PFSK-1 (cell line): ENCODE measurements at regions not wholly inside any gene's neighbourhood (a gene's known extent, or its start where the extent isn't known, plus 50 kb on each side); places are given as distances from the start of the nearest gene placed in this dataset.

ENCODE experiments used
- FOXP2 ChIP-seq: optimal IDR thresholded peaks from 2 replicates; pipeline ENCODE3; 2011; ENCODE audit warnings: borderline replicate concordance, control low read depth, inconsistent platforms; ENCODE audit not compliant: insufficient read depth; ENCODE audit errors: extremely low read length, extremely low read depth
- POLR2AphosphoS5 ChIP-seq: IDR thresholded peaks from 2 replicates; pipeline ENCODE4 v1.6.1; 2012; ENCODE audit warnings: low read depth, mild to moderate bottlenecking, control low read depth, low read length, moderate library complexity
- SIN3A ChIP-seq: IDR thresholded peaks from 2 replicates; pipeline ENCODE4 v1.6.1; 2012; ENCODE audit warnings: mild to moderate bottlenecking, low read length, moderate library complexity, borderline replicate concordance; ENCODE audit not compliant: insufficient read depth
- TAF1 ChIP-seq: IDR thresholded peaks from 2 replicates; pipeline ENCODE4 v1.6.1; 2012; ENCODE audit warnings: low read length, control low read depth, borderline replicate concordance; ENCODE audit not compliant: insufficient read depth
- TF ChIP-seq, protein P1 (sequence below), 2 experiments: IDR thresholded peaks; 2 replicates each; pipeline versions ENCODE4 v1.6.1 to v1.8.0; 2011 to 2012; ENCODE audit warnings: low read depth in 2 of 2, low read length in 2 of 2, control low read depth in 1 of 2, inconsistent platforms in 1 of 2, mild to moderate bottlenecking in 1 of 2, moderate library complexity in 1 of 2; ENCODE audit not compliant: insufficient read depth in 1 of 2

GRCh38 chr1:60791226-60791625 is 291.1 kb upstream of the NFIA start:
- TF ChIP-seq POLR2AphosphoS5 (no peak), FOXP2 (no peak), SIN3A (no peak), TAF1 (no peak)
- TF ChIP-seq, protein P1, sequence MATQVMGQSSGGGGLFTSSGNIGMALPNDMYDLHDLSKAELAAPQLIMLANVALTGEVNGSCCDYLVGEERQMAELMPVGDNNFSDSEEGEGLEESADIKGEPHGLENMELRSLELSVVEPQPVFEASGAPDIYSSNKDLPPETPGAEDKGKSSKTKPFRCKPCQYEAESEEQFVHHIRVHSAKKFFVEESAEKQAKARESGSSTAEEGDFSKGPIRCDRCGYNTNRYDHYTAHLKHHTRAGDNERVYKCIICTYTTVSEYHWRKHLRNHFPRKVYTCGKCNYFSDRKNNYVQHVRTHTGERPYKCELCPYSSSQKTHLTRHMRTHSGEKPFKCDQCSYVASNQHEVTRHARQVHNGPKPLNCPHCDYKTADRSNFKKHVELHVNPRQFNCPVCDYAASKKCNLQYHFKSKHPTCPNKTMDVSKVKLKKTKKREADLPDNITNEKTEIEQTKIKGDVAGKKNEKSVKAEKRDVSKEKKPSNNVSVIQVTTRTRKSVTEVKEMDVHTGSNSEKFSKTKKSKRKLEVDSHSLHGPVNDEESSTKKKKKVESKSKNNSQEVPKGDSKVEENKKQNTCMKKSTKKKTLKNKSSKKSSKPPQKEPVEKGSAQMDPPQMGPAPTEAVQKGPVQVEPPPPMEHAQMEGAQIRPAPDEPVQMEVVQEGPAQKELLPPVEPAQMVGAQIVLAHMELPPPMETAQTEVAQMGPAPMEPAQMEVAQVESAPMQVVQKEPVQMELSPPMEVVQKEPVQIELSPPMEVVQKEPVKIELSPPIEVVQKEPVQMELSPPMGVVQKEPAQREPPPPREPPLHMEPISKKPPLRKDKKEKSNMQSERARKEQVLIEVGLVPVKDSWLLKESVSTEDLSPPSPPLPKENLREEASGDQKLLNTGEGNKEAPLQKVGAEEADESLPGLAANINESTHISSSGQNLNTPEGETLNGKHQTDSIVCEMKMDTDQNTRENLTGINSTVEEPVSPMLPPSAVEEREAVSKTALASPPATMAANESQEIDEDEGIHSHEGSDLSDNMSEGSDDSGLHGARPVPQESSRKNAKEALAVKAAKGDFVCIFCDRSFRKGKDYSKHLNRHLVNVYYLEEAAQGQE (IDR thresholded peaks at IDR 0.05; ENCODE audit: insufficient read depth in 1 of 2, low read depth in 2 of 2, low read length in 2 of 2), result no peak

DNA sequence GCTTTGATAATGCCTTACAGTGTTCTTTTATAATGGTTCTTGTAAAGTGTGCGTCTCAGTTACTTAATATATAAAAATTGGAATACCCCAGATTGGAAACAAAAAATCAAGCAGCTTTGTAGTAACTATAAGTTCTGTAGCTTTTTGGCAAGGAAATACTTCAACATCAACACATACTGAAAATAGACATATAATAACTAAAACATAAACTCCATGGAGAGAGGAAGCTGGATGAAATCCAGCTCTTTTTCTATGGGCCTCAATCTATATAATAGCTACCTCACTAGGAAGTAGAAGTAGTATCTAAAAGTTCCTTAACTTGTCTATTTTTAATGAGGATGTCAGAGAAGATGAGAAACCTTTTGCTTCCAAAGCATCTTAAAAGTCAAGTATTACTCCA is 313.3 kb upstream of the NFIA start:
- TF ChIP-seq FOXP2, result no peak
- TF ChIP-seq TAF1, result no peak
- no peak for TF ChIP-seq POLR2AphosphoS5
- TF ChIP-seq, protein P1 (IDR thresholded peaks at IDR 0.05; ENCODE audit: insufficient read depth in 1 of 2, low read depth in 2 of 2, low read length in 2 of 2), result no peak
- no peak for TF ChIP-seq SIN3A

DNA sequence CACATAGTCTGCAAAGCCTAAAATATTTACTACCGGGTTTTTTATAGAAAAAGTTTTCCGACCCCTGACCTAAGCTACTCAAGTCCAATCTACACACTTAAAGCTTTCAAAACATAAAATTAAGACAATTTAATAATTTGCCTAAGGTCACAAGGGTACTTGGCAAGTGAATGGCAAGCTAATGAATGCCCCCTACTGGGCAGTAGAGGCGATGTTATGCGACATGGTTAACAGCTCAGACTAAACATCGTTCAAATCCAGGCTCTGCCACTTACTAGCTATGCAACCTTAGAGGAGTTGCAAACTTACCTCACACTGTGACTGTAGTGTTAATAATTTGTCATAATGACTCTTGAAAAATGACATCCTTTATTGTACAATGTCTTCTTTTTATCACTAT is 317.2 kb upstream of the NFIA start:
- TF ChIP-seq, protein P1 (IDR thresholded peaks at IDR 0.05; ENCODE audit: insufficient read depth in 1 of 2, low read depth in 2 of 2, low read length in 2 of 2), result no peak
- TF ChIP-seq FOXP2 (no peak), SIN3A (no peak), TAF1 (no peak), POLR2AphosphoS5 (no peak)

DNA sequence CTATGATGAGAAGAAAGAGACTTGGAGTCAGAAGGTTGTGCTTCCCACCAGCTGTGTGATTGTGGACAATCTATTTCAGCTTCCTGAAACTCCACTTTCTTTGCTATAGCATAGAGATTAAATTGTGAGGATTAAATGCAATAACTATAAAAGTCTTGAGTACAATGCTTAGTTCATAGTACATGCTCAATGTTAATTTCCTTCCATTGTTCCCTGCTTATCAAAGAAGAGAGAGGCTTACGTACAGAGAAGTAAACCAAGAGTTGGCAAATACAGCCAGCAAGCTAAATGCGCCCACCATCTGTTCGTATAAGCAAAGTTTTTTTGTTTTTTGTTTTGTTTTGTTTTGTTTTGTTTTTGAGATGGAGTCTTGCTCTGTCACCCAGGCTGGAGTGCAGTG is 317.9 kb upstream of the NFIA start:
- TF ChIP-seq TAF1 (no peak), POLR2AphosphoS5 (no peak), FOXP2 (no peak), SIN3A (no peak)
- TF ChIP-seq, protein P1 (IDR thresholded peaks at IDR 0.05; ENCODE audit: insufficient read depth in 1 of 2, low read depth in 2 of 2, low read length in 2 of 2), result no peak

DNA sequence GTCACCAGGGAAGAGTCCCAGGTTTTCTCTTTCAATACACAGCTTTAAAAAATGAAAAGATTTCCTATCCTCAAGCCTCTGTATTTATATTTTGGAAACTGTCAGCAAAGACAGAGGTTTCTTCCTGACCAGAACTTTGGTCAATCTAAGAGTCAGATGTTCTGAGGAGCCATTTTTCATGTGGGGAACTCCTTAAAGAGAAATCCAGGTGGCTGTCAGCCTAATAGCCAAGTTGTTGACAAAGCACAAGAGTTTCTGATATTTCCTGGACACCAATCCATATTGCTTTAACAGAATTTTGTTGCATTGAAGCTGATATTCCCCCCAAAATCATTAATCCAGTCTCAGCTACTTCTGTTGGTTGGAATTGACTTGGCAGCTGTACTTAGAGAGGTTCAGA is 318.6 kb upstream of the NFIA start:
- TF ChIP-seq SIN3A (no peak), FOXP2 (no peak), TAF1 (no peak), POLR2AphosphoS5 (no peak)
- TF ChIP-seq, protein P1 (IDR thresholded peaks at IDR 0.05; ENCODE audit: insufficient read depth in 1 of 2, low read depth in 2 of 2, low read length in 2 of 2), result no peak
